Transverse colon (tissue), 3 donors: ENCODE measurements at regions not wholly inside any gene's neighbourhood (a gene's known extent, or its start where the extent isn't known, plus 50 kb on each side); places are given as distances from the start of the nearest gene placed in this dataset.

Experiments
- POLR2A ChIP-seq: fragments of 450-650 bp; IDR thresholded peaks from one replicate; pipeline ENCODE4 v1.6.1; 2016; ENCODE audit warnings: antibody characterized with exemption, mild to moderate bottlenecking, moderate library complexity
- POLR2AphosphoS5 ChIP-seq, 3 donors: sonication (generic); formaldehyde crosslinking; IDR thresholded peaks; one replicate each; pipeline ENCODE4 v1.6.1; 2016; ENCODE audit warnings: antibody characterized with exemption in 3 of 3

GRCh38 chr12:58030566-58031279, 89.4 kb downstream of the ATP23 start:
- TF ChIP-seq POLR2A (no peak), POLR2AphosphoS5 (IDR thresholded peaks at IDR 0.05) (no peak)
